Coronary artery (tissue), 2 donors: ENCODE measurements at regions not wholly inside any gene's neighbourhood (a gene's known extent, or its start where the extent isn't known, plus 50 kb on each side); places are given as distances from the start of the nearest gene placed in this dataset.

Source experiments
- DNase-seq: peaks from one replicate; pipeline ENCODE4 v3.0.0-alpha.2; 2017; ENCODE audit warnings: low spot score
- H3K27ac ChIP-seq, 2 donors: fragments of 200-600 bp; sonication (generic); one replicate each; pipeline ENCODE4 v1.5.1; 2016 to 2019
- H3K4me3 ChIP-seq: fragments of 200-600 bp; sonication (generic); 2 replicates; pipeline ENCODE4 v1.5.1; 2016; ENCODE audit warnings: mild to moderate bottlenecking, moderate library complexity
- TF ChIP-seq, protein P1 (sequence below): fragments of 200-600 bp; sonication (generic); IDR thresholded peaks from one replicate; pipeline ENCODE4 v1.5.1; 2019; ENCODE audit warnings: antibody characterized with exemption

DNA sequence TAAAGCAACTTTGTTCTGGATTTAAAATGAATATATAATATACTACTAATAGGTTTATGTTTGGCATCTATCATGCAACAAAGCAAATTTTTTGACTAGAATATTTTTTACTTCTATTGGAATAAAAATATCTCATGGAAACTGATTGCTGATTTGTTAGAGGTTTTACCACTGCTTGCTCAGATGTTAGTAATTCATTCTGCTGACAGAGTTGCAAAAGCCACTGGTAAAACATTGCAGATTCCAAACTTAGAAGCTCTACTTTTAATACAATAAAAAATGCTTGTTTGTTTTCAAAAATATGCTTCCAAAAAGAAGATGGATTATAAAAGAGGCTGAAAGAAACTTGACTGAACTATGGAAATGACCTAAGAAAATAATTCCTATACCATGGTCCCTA is 795.2 kb downstream of the PCDH18 start:
- no peak overlapping the region for H3K27ac ChIP-seq
- TF ChIP-seq, protein P1, sequence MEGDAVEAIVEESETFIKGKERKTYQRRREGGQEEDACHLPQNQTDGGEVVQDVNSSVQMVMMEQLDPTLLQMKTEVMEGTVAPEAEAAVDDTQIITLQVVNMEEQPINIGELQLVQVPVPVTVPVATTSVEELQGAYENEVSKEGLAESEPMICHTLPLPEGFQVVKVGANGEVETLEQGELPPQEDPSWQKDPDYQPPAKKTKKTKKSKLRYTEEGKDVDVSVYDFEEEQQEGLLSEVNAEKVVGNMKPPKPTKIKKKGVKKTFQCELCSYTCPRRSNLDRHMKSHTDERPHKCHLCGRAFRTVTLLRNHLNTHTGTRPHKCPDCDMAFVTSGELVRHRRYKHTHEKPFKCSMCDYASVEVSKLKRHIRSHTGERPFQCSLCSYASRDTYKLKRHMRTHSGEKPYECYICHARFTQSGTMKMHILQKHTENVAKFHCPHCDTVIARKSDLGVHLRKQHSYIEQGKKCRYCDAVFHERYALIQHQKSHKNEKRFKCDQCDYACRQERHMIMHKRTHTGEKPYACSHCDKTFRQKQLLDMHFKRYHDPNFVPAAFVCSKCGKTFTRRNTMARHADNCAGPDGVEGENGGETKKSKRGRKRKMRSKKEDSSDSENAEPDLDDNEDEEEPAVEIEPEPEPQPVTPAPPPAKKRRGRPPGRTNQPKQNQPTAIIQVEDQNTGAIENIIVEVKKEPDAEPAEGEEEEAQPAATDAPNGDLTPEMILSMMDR, result no peak
- DNase-seq, result no peak
- no peak overlapping the region for H3K4me3 ChIP-seq

DNA sequence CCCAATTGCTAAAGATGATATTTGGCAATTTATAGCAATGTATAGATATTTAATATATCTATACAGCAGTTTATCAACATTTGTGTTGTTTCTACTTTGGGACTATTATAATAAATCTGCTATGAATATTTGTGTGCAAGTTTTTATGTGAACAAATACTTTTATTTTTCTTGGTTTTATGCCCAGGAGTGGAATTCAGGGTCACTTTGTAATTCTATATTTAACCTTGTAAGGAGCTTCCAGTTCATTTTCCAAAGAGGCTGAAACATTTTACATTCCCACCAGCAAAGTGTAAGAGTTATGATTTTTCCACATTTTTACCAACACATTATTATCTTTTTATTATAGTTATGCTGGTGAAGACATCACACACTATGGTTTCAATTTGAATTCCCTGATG is 801.3 kb downstream of the PCDH18 start:
- no peak for DNase-seq
- H3K27ac ChIP-seq, result no peak overlapping the region
- no peak overlapping the region for H3K4me3 ChIP-seq
- TF ChIP-seq, protein P1, result no peak

DNA sequence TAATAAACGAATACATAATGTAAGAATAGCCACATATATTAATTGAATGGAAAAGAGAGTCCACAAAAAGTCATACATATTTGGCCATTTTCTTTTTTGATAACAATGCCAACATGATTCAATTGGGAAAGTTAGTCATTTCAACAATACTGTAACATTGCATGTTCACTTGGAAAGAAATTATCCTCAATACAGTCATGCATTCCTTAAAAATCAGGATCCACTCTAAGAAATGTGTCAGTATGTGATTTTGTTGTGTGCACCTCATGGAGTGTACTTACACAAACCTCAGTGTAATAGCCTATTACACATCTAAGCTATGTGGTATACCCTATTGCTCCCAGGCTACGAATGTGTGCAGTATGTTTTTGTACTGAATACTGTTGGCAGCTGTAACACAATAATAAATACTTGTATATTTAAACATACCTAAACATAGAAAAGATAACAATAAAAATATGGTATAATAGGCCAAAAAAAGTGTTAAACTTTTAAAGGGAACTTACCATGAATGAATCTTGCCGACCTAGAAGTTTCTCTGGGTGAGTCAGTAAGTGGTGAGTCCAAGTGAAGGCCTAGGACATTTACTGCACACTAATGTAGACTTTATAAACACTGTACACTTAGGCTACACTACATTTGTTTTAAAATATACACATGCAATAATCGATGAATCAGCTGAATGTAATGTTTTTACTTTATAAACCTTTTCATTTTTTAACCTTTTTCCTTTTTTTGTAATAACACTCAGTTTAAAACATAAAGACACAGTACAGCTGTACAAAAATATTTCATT is 806.8 kb downstream of the PCDH18 start:
- H3K27ac ChIP-seq, result no peak overlapping the region
- no peak overlapping the region for H3K4me3 ChIP-seq
- TF ChIP-seq, protein P1, result no peak
- no peak for DNase-seq

DNA sequence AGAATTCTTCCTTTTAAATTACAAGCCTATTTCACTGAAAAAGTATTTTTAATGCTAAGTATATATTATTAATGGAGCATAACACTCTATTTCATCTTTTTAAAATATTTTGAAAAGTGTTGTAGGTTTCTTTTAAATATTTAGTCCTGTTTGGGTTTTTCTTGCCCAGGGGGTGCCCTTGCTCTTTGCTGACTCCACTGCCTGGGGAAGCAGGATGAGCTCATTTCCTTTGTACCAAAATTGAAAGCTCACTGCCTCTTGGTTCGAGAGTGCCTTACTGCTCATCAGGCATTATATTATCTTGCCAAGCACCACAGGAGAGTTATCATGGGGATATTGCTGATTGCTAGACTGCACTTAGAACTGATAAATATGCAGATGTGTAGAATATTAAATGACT is 819.2 kb downstream of the PCDH18 start:
- H3K27ac ChIP-seq, result no peak overlapping the region

DNA sequence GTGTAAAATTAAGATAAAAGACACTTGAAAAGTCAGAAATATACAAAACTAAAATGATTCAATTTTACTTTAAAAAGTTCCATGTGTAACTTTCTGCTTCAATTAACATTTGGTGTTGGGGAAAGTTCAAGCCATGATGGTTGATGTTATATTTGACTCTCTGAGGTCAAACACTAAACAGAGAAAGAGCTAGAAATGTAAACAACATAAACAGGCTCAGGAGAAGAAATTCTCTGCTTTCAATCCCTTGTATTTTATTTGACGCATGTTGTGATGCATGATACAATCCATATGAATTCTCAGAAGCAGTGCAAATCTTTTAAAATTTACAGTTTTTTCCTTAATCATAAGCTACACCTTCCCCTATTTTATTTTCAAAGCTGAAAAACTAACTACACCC is 822.4 kb downstream of the PCDH18 start:
- TF ChIP-seq, protein P1, result no peak
- Histone ChIP-seq H3K4me3 (no peak overlapping the region), H3K27ac (no peak overlapping the region)
- DNase-seq, result no peak

More for the DNA sequence above, 819.2 kb downstream of the PCDH18 start:
- H3K4me3 ChIP-seq, result no peak overlapping the region
- TF ChIP-seq, protein P1, result no peak
- no peak for DNase-seq

DNA sequence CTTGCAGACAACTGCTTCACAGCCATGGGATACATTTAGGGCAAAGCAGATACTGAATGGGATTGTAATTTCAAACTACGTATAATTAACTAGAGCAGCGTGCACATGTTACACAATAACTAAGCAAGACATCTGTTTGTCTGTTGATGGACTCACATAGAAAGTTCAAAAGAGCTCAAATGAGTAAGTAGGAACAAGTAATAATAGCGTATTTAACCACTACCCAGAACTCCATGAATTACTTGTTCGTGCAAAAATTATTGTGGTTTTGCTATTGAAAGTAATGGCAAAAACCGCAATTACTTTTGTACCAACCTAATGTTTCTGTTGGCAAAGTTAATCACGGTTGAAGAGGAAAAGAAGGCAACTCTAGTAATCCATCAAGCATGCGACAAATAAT is 825.4 kb downstream of the PCDH18 start:
- DNase-seq, result no peak
- Histone ChIP-seq H3K27ac (no peak overlapping the region), H3K4me3 (no peak overlapping the region)
- TF ChIP-seq, protein P1, result no peak

DNA sequence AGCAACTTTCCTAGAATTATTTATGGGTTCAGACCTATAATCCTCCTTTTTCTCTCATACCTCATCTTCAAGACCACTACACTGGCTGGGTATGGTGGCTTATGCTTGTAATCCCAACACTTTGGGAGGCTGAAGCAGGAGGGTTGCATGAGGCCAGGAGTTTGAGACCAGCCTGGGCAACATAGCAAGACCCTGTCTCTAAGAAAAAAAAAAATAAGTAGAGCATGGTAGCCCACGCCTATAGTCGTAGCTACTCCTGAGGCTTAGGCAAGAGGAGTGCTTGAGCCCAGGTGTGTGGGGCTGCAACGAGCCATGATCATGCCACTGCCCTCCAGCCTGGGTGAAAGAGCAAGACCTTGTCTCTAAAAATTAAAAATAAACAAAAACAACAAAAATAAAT is 832.4 kb downstream of the PCDH18 start:
- TF ChIP-seq, protein P1, result no peak
- Histone ChIP-seq H3K27ac (no peak overlapping the region), H3K4me3 (no peak overlapping the region)
- DNase-seq, result no peak
